ENCODE measurements at regions not wholly inside any gene's neighbourhood (a gene's known extent, or its start where the extent isn't known, plus 50 kb on each side); places are given as distances from the start of the nearest gene placed in this dataset.

DNA sequence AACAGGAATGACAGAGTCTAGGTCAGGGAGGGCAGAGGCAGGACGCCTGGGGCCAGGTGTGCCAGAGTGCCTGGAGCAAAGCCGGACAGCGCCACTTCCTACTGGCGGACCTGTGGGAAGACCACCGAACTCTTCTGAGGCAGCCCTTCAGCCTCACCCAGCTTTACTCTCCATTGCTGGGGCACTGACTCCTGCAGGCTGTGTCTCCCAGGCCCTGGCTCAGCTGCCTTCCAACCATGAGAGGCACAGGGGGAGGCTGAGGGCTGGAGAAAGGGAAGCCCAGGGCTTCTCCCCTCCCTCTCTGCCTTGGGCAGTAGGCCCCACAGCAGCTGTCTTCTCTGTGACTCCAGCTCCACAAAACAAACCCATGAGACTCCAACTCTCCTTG is 139.6 kb upstream of the UNC5B start:
- TF ChIP-seq CTCF (IDR thresholded peaks at IDR 0.05 in 2 of 3, conservative IDR thresholded peaks at IDR 0.05 in 1 of 3; ENCODE audit: borderline replicate concordance in 1 of 3, insufficient read depth in 1 of 3, low read depth in 2 of 3, low read length in 2 of 3): no peak
- TF ChIP-seq POLR2A (IDR thresholded peaks at IDR 0.05; ENCODE audit: borderline replicate concordance, extremely low read depth, insufficient read depth, insufficient read length): no peak
- TF ChIP-seq SIN3A (IDR thresholded peaks at IDR 0.05; ENCODE audit: low read depth): no peak
- TF ChIP-seq ZNF274 (IDR thresholded peaks at IDR 0.05; ENCODE audit: low read depth, low read length): no peak
- TF ChIP-seq EZH2phosphoT487 (IDR thresholded peaks at IDR 0.05; ENCODE audit: borderline replicate concordance): no peak
- TF ChIP-seq JUND (IDR thresholded peaks at IDR 0.05): no peak
- no peak for TF ChIP-seq YY1 (IDR thresholded peaks at IDR 0.05; ENCODE audit: extremely low read depth, insufficient replicate concordance, low read depth, low read length)
- TF ChIP-seq POLR2AphosphoS5 (IDR thresholded peaks at IDR 0.05; ENCODE audit: low read depth, low read length): no peak
- no peak for TF ChIP-seq SP1 (IDR thresholded peaks at IDR 0.05; ENCODE audit: low read depth)
- TF ChIP-seq MAX (IDR thresholded peaks at IDR 0.05): no peak
- TF ChIP-seq ELF1 (IDR thresholded peaks at IDR 0.05; ENCODE audit: borderline replicate concordance, low read depth): no peak
- TF ChIP-seq EGR1 (IDR thresholded peaks at IDR 0.05; ENCODE audit: low read depth): no peak
- no peak for TF ChIP-seq ATF3 (IDR thresholded peaks at IDR 0.05)

Data from HCT116 (cell line).